GM13977 (cell line): ENCODE measurements at regions not wholly inside any gene's neighbourhood (a gene's known extent, or its start where the extent isn't known, plus 50 kb on each side); places are given as distances from the start of the nearest gene placed in this dataset.

Experiments used
- DNase-seq: peaks from one replicate; pipeline ENCODE4 v3.0.0; 2012; ENCODE audit warnings: low spot score
- in situ Hi-C: fragments of 300-500 bp; cut with MboI; formaldehyde crosslinking; loops from one replicate; pipeline ENCODE4 v1.12.0; 2022; ENCODE audit warnings: low sequenced_read_pairs, low pct_unique_long_range_greater_than_20kb, mixed read lengths, inconsistent platforms; ENCODE audit not compliant: unreplicated experiment
- TF ChIP-seq, protein P1 (sequence below): IDR thresholded peaks from 2 replicates; pipeline ENCODE4 v1.5.1; 2012; ENCODE audit warnings: mild to moderate bottlenecking, control low read depth; ENCODE audit not compliant: insufficient read depth; ENCODE audit errors: extremely low read depth, missing control alignments

DNA sequence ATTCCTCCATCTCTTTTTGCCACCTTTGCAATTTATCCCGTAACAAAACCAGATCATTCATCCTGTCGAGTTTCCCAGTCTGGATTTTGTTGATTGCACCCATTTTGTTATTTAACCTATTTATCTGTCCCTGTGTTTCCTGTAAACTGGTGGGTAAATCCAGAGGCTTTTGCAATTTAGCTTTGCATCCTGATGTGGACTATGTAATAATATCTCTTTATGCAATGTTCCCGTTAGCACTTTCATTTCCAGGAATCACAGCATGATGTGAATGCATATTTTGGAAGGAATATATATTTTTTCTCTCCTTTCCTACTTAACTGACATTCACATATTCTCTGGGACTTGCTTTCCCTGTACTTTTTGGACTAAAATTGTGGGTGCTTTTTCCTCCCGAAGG lies 240.3 kb upstream of the GAS1 start:
- in situ Hi-C loops = no loop called here
- DNase-seq = no peak
- TF ChIP-seq, protein P1, sequence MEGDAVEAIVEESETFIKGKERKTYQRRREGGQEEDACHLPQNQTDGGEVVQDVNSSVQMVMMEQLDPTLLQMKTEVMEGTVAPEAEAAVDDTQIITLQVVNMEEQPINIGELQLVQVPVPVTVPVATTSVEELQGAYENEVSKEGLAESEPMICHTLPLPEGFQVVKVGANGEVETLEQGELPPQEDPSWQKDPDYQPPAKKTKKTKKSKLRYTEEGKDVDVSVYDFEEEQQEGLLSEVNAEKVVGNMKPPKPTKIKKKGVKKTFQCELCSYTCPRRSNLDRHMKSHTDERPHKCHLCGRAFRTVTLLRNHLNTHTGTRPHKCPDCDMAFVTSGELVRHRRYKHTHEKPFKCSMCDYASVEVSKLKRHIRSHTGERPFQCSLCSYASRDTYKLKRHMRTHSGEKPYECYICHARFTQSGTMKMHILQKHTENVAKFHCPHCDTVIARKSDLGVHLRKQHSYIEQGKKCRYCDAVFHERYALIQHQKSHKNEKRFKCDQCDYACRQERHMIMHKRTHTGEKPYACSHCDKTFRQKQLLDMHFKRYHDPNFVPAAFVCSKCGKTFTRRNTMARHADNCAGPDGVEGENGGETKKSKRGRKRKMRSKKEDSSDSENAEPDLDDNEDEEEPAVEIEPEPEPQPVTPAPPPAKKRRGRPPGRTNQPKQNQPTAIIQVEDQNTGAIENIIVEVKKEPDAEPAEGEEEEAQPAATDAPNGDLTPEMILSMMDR = no peak

DNA sequence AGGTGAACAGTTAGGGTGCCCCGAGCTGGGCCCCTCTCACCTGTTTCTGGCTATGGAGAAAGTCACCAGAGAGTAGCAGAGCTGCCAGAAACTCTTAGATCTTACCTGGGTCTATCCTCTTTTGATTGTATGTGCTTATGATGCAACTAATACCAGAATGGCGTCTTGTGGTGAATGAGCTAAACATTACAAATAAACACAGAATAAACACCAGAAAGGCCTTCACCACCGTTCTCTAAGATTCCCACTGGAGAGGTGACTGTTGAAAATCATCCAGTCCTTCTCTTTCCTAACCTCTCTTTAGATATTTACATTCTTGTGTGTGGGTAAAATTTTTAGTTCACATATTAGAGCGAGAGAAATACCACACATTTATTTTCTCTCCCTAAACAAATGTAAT lies 241.7 kb upstream of the GAS1 start:
- no peak for DNase-seq
- TF ChIP-seq, protein P1 = no peak
- in situ Hi-C loops = no loop called here

DNA sequence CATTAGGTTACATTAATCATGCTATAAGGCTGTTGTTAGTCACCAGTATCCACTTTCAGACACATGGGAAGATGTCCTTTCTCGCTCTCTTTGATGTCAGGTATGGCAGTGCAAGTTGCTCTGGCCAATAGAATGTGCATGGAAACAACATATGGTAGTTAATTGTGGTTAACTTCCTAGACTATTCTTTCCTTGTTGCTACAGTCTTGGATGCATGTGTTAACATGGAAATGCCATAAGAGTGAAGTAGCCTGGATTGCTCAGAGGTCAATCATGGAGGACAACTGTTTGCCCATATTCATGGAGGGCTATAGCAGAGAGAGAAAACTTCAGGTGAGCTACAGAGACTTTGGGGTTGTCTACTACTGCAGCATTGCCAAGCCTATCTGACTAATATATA lies 245.8 kb upstream of the GAS1 start:
- no peak for DNase-seq
- TF ChIP-seq, protein P1 = no peak
- in situ Hi-C loops = no loop called here

DNA sequence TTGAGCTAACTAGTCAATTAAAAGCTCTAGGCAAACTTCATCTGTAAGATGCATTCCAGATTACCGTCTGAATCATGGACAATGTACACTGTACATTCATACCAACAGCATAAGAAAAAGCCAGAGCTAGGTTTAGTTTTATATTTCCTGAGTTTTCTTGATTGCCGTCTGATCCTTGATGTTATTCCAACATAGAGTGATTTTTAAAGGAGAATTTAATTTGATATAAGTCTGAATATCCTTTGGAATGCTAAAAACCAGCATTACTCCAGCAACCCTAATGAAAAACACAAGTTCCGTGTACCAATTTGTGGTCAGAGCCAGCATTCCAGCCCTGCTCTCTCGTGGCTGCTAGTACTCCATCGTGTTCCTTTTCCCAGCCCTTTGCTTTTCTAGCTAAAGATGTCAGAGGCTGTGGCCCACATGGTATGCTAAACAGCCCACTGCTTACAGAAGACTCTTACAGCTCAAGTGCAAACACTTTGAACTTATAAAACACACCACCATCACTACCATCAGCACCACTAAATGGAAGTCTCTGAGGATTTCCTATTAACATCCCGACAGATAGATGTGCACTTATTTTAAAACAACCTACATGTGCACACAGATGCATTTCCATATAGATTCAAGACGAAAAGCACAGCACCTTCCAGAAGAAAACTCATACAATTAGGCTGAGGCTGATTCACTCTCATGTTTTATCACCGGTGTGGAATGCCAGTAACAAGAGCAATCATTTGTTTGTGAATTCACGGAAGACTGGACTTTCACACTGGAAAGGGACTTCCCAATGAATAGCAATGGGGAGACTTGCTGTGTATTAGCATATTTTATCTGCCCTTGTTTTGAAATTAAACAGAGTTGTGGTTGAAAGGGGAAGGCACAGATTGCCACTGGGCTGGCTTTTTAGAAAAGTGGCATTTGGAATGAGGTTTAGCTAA lies 246.9 kb upstream of the GAS1 start:
- TF ChIP-seq, protein P1 = no peak
- no peak for DNase-seq
- in situ Hi-C loops = no loop called here

DNA sequence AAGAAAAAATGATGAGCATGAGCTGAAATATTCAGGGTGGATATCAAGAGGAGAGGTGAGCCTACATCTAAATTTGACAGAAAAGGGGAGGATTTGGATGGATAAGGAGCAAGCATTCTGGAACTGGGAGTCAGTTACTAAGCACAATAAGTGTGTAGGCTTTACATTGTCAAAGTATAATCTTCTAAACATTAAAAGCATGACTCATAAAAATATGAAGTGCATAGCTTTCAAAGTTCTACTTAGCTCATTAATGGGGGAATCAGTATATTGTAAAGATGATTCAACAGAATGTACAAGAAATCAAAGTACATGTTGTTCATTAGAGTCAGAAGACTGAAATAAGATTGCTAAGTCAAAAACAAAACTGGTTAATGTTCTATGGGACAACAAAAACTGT lies 248.0 kb upstream of the GAS1 start:
- no peak for DNase-seq
- TF ChIP-seq, protein P1 = no peak
- in situ Hi-C loops = no loop called here

DNA sequence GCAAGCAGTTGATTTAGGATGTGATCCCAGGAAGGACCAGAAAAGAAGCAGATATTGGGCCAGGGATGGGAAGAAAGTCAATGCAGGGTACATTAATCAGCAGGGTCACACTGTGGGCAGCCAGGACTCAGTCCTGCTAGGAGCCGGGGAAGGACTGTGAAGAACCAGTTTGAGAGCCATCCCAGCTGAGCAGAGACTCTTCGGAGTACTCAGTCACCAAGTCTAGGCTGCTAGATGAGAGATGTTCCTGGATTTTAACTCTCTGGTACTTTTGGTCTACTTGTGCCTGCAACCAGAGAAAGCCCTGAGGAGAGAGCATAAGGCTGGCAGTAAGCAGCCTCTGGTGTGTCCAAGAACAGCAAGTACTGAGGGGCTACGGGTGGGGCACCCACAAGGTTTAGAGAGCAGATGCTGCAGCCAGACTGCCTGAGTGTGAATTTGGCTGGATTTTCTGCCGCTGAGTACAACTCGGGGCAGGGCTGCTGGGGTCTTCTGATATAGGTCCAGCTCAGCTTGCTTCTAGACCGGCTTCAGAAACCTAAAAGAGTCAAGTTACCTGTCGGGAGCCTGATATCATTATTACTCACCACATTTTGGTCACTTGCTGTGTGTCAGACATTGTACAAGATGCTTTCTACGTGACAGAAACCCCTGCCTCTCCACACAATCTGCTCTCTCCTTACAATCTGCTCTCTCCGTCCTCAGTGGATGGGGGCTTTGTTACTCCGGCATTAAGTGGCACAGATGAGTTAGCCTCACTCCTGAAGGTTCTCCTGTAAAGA lies 250.2 kb upstream of the GAS1 start:
- TF ChIP-seq, protein P1 = no peak
- in situ Hi-C loops = no loop called here
- DNase-seq = no peak
